Lung (tissue), 11 donors: ENCODE measurements at regions not wholly inside any gene's neighbourhood (a gene's known extent, or its start where the extent isn't known, plus 50 kb on each side); places are given as distances from the start of the nearest gene placed in this dataset.

Source experiments
- ATAC-seq: fragments of 200-7000 bp; cut with Tn5 transposase; one replicate; pipeline ENCODE4 v1.9.1; 2020; ENCODE audit warnings: moderate number of reproducible peaks; ENCODE audit not compliant: insufficient read depth, low FRiP score
- DNase-seq, 3 donors: peaks; one replicate each; pipeline ENCODE4 v3.0.0-alpha.2; 2013 to 2017
- H3K27ac ChIP-seq, 2 donors: one replicate each; pipeline ENCODE4 v1.5.1; 2013; ENCODE audit warnings: mild to moderate bottlenecking in 2 of 2, moderate library complexity in 2 of 2, control low read depth in 1 of 2, inconsistent platforms in 1 of 2, low read depth in 1 of 2, low read length in 1 of 2
- H3K27me3 ChIP-seq, 3 donors: one replicate each; pipeline ENCODE4 v1.5.1; 2013; ENCODE audit warnings: low read length in 2 of 3; ENCODE audit not compliant: control insufficient read depth in 3 of 3, insufficient read depth in 3 of 3
- H3K36me3 ChIP-seq, 4 donors: one replicate each; pipeline ENCODE4 v1.5.1; 2013; ENCODE audit warnings: low read length in 4 of 4, mild to moderate bottlenecking in 1 of 4, moderate library complexity in 1 of 4; ENCODE audit not compliant: control insufficient read depth in 4 of 4, insufficient read depth in 4 of 4
- H3K4me1 ChIP-seq, 5 donors: one replicate each; pipeline ENCODE4 v1.5.1; 2013; ENCODE audit warnings: low read length in 5 of 5, mild to moderate bottlenecking in 2 of 5, moderate library complexity in 1 of 5; ENCODE audit not compliant: control insufficient read depth in 5 of 5, insufficient read depth in 5 of 5
- H3K4me3 ChIP-seq: one replicate; pipeline ENCODE4 v1.5.1; 2013; ENCODE audit warnings: mild to moderate bottlenecking, control low read depth, moderate library complexity
- H3K9ac ChIP-seq, 2 donors: one replicate each; pipeline ENCODE4 v1.5.1; 2013; ENCODE audit warnings: low read length in 2 of 2, control low read depth in 1 of 2; ENCODE audit not compliant: insufficient read depth in 1 of 2
- H3K9me3 ChIP-seq, 4 donors: one replicate each; pipeline ENCODE4 v1.5.1; 2013; ENCODE audit warnings: low read length in 3 of 4, mild to moderate bottlenecking in 1 of 4, moderate library complexity in 1 of 4; ENCODE audit not compliant: control insufficient read depth in 4 of 4, insufficient read depth in 3 of 4
- CTCF ChIP-seq: IDR thresholded peaks from 2 replicates; pipeline ENCODE4 v1.5.1; 2012; ENCODE audit warnings: mild to moderate bottlenecking; ENCODE audit errors: control extremely low read depth, extremely low read depth
- WGBS, 2 donors: extraction: QIAGEN DNeasy Blood & Tissue Kit; methylation state at CpG; one replicate each; pipeline ENCODE4 v1.1.7; 2013; 5-methylcytosine and 5-hydroxymethylcytosine counted together
- donor health status: control.
- donor health status: control.
- donor health status: Bipolar disorder and iron deficiency.
- donor health status: healthy.
- donor health status: DM: yes; HTN: yes; CAD: no.

- Histone ChIP-seq H3K4me3 (no peak overlapping the region), H3K27me3 (no peaks in the 10 kb centered on the region), H3K9ac (no peak overlapping the region), H3K36me3 (no peaks in the 10 kb centered on the region), H3K4me1 (no peaks in the 10 kb centered on the region), H3K27ac (no peak overlapping the region), H3K9me3 (no peaks in the 10 kb centered on the region)
- no peak for TF ChIP-seq CTCF
- 76 to 80% methylated on average over 1 of the region's 1 CpG for WGBS, 2 donors
- DNase-seq = no peak
- ATAC-seq = no peak
Observed at GRCh38 chr5:21087766-21088165, 1099.8 kb upstream of the CDH18 start.

GRCh38 chr5:21085791-21086190 lies 1097.8 kb upstream of the CDH18 start:
- Histone ChIP-seq H3K9me3 (no peaks in the 10 kb centered on the region), H3K27me3 (no peaks in the 10 kb centered on the region), H3K9ac (no peak overlapping the region), H3K36me3 (no peaks in the 10 kb centered on the region), H3K4me3 (no peak overlapping the region), H3K27ac (no peak overlapping the region), H3K4me1 (no peaks in the 10 kb centered on the region)
- DNase-seq = no peak
- TF ChIP-seq CTCF = no peak
- ATAC-seq = no peak
- WGBS, 2 donors = 62 to 70% methylated on average over 2 of the region's 2 CpGs

GRCh38 chr5:21071986-21072385 lies 1084.0 kb upstream of the CDH18 start:
- H3K9ac ChIP-seq = no peak overlapping the region
- H3K27me3 ChIP-seq = no peaks in the 10 kb centered on the region
- H3K4me1 ChIP-seq = no peaks in the 10 kb centered on the region
- H3K9me3 ChIP-seq = no peaks in the 10 kb centered on the region
- TF ChIP-seq CTCF = no peak
- WGBS, 2 donors = 79 to 85% methylated on average over 5 of the region's 5 CpGs
- ATAC-seq (no peak), DNase-seq (no peak)
- H3K36me3 ChIP-seq = no peaks in the 10 kb centered on the region
- H3K4me3 ChIP-seq = no peak overlapping the region
- H3K27ac ChIP-seq = no peak overlapping the region

- DNase-seq (no peak), ATAC-seq (no peak)
- H3K27me3 ChIP-seq = no peaks in the 10 kb centered on the region
- no peak overlapping the region for H3K4me3 ChIP-seq
- no peaks in the 10 kb centered on the region for H3K36me3 ChIP-seq
- no peaks in the 10 kb centered on the region for H3K4me1 ChIP-seq
- WGBS, 2 donors = 77 to 82% methylated on average over 4 of the region's 4 CpGs
- H3K9me3 ChIP-seq = no peaks in the 10 kb centered on the region
- H3K9ac ChIP-seq = no peak overlapping the region
- H3K27ac ChIP-seq = no peak overlapping the region
- no peak for TF ChIP-seq CTCF
Observed at GRCh38 chr5:21071421-21071820, 1083.4 kb upstream of the CDH18 start.
